GM23248 (cell line): ENCODE measurements at regions not wholly inside any gene's neighbourhood (a gene's known extent, or its start where the extent isn't known, plus 50 kb on each side); places are given as distances from the start of the nearest gene placed in this dataset.

Experiments used
- EZH2 ChIP-seq: fragments of 200-600 bp; sonication (generic); IDR thresholded peaks from 2 replicates; pipeline ENCODE4 v1.6.1; 2018; ENCODE audit warnings: antibody characterized with exemption, mild to moderate bottlenecking; ENCODE audit not compliant: insufficient read depth, poor library complexity, severe bottlenecking
- EZH2phosphoT487 ChIP-seq: fragments of 200-600 bp; sonication (generic); IDR thresholded peaks from 2 replicates; pipeline ENCODE4 v1.6.1; 2018; ENCODE audit warnings: antibody characterized with exemption, moderate library complexity, mild to moderate bottlenecking, low read depth; ENCODE audit not compliant: insufficient read depth

DNA sequence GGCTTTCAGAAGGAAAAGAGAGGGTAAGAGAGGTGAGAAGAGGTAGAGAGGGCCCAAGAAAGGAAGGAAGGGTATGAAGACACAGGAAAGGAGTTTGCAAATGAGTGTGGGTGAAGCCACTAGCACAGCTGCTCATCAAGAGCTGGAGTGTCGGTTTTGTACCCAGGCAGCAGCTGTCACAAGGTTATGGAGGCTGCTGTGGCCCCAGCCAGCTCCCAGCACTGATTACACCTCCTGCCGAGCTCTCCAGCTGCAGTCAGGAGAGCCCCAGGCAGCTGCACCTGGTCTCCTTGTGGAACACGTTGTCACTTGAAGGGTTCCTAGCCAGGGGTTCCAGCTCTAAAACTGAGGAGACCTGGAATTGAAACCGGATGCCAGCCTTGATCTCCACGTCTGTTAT lies 60.4 kb upstream of the CHD2 start:
- no peak for TF ChIP-seq EZH2phosphoT487
- no peak for TF ChIP-seq EZH2
